GM18505 (cell line): ENCODE measurements at regions not wholly inside any gene's neighbourhood (a gene's known extent, or its start where the extent isn't known, plus 50 kb on each side); places are given as distances from the start of the nearest gene placed in this dataset.

Experiments
- ATAC-seq: cut with Tn5 transposase; IDR thresholded peaks from one replicate; pipeline ENCODE4 v1.9.1; 2021; ENCODE audit not compliant: unreplicated experiment
- POLR2A ChIP-seq: IDR thresholded peaks from 4 replicates; pipeline ENCODE4 v1.6.1; 2011; ENCODE audit warnings: borderline replicate concordance; ENCODE audit not compliant: insufficient read depth, insufficient read length; ENCODE audit errors: extremely low read depth

GRCh38 chr13:73421310-73421912, 362.6 kb downstream of the KLF5 start:
- no peak for TF ChIP-seq POLR2A
- ATAC-seq, result no peak

DNA sequence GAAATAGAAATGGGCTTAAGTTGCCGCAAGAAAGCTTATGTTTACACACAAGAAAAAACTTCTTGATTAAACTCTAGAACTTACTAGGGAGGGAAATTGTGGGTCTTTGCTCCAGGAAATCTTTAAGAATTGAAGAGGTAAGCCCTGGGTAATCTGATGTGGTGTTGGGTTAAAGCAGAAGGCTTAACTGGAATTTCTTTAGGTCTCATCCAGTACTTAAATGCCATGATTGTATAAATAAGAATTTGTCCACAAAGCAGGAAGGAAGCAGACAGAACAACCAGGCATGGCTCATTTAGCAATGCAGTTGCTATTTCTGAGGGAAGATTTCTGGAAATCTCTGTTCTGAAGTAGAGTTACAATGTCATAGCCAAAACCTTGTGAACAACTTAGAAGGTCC, 360.4 kb downstream of the KLF5 start:
- no peak for TF ChIP-seq POLR2A
- ATAC-seq, result no peak

DNA sequence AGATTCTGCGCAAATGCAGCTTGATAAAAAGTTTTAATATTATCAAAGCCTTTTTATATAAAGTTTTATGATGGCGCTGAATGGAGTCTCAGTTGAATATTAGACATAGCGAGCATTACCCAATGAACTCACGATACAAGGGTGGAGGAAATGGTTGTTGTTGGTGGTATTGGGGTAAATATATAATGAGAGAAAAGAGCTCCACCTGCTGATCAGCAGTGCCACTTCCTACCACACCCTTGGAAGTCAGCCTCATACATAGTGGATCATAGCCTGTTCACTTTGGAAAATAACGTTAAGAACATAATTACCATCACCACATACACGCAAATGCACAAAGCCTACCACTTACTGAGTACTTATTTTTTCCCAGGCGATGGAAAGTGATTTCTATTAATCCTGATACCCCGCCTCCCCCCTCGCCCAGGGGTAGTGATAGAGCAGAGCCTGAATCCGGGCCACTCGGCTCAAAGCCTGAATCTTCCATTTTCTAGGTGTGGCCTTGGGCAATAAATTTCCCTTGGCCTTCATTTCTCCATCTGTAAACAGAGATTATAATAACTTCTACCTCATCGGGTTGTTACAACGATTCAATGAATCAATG, 358.3 kb downstream of the KLF5 start:
- no peak for TF ChIP-seq POLR2A
- no peak for ATAC-seq

DNA sequence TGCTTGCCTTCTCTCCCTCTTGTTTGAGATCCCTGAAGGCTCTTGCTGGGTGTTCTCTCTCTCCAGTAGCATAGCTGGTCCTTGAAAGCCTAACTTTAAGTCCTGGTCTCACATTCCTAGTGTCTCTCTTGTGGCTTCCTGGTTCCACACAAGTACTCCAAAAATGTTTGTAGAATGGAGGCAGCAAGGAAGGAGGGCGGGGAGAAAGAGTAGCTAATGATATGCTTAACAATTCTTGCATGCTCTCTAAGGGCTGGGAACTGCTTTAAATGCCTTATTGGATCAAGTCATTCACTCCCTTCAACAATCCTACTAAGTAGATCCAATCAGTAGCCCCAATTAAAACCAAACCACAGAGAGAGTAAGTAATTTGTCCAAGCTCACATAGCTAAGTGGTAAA, 357.3 kb downstream of the KLF5 start:
- no peak for ATAC-seq
- TF ChIP-seq POLR2A, result no peak

DNA sequence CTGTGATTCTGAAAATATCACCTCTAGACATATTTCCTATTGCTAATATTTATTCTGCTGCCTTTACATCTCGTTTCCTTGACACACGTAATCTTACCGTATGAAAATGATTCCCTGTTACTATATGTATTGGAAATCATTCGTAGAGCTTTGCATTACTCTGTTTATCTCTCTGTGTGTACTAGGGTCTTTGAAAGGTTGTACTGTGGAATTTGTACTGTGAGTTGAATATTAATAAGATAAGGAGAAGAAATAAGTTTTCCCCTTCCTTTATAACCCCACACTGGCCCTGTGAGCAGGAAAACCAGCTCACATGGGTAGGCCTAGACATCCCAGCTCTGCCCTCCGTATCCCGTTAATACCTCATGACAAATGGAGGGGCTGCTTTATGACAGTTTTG, 354.9 kb downstream of the KLF5 start:
- no peak for ATAC-seq
- TF ChIP-seq POLR2A, result no peak

GRCh38 chr13:73412933-73413332, 354.1 kb downstream of the KLF5 start:
- ATAC-seq, result no peak

GRCh38 chr13:73411067-73411809, 352.4 kb downstream of the KLF5 start:
- ATAC-seq, result no peak
- no peak for TF ChIP-seq POLR2A

More at GRCh38 chr13:73412933-73413332, 354.1 kb downstream of the KLF5 start:
- TF ChIP-seq POLR2A, result no peak

- ATAC-seq, result no peak
- TF ChIP-seq POLR2A, result no peak
Observed at GRCh38 chr13:73406454-73406853, 347.6 kb downstream of the KLF5 start.

- ATAC-seq, result no peak
- no peak for TF ChIP-seq POLR2A
Observed at GRCh38 chr13:73404581-73404980, 345.8 kb downstream of the KLF5 start.

DNA sequence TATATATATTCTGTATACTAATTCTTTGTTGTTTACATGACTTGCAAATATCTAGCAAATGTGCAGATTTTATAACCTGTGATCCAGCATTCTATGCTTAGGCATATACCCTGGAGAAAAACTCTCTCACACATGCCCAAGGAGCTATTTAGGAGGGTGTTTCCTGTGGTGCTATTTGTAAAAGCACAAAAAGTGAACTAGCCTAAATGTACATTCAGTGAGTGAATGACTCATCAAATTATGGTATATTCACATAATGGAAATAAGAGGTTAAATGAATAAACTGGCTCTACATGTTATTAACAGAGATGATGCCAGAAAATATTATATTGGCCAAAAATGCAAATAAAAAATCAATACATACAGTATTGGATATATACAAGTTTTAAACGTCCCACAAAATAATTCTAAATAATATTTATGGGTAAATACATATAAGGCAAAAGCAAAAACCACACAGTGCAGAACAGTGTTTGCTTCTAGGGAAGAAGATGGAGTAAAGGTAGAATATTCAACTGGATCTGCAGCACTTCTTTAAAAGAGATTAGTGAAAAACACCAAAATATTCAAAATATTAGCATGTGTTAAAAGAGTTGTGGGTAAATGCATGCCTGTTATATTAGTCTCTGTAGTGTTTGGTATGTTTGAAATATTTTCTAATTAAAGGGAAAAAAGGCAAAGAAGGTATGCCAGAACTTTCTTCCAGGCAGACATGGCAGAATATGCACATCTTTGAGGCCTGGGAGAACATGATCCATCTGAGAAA, 344.7 kb downstream of the KLF5 start:
- no peak for TF ChIP-seq POLR2A
- ATAC-seq, result no peak

DNA sequence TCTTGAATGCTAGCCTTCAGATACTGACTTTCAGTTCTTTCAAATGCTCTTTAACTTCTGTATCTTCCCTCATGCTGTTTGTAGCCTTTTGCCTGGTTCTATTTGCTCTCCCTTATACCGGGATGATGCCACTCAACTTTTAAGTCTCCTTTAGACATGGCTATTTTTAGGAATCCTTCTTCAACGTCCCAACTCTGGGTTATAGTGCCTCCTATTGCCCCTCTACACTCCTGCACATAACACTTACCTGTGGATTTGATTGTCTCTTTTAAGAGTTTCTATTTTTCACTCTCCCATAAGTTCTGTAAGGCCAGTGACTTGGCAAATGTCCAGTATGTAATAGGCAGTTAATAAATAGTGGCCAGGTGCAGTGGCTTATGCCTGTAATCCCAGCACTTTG, 343.0 kb downstream of the KLF5 start:
- no peak for TF ChIP-seq POLR2A
- no peak for ATAC-seq

- no peak for ATAC-seq
- no peak for TF ChIP-seq POLR2A
Observed at GRCh38 chr13:73399347-73400216, 340.8 kb downstream of the KLF5 start.

GRCh38 chr13:73397496-73398305, 338.9 kb downstream of the KLF5 start:
- no peak for TF ChIP-seq POLR2A
- ATAC-seq, result no peak

DNA sequence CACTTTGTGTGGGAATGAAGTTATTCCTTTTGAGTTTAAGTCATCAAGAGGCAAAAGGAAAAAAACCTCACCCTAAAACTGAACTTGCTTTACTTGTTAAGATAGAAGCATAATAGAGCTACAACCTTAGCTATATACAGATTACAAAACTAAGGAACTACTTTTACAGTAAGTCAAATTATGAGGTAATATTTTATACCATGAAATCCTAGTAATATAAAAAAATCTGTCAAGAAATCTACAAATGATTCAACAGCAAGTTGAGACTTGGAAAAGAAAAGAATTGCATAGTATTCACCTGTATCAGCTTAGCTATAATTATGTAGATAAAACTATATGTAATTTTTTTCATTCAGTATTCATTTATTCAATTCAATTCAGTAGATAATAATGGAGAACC, 335.3 kb downstream of the KLF5 start:
- no peak for ATAC-seq
- TF ChIP-seq POLR2A, result no peak
